Endometrium (tissue), 2 donors: ENCODE measurements at regions not wholly inside any gene's neighbourhood (a gene's known extent, or its start where the extent isn't known, plus 50 kb on each side); places are given as distances from the start of the nearest gene placed in this dataset.

Experiments used
- FAIRE-seq: peaks from 2 replicates; lab custom pipeline; 2012; peaks lifted over from hg19 to GRCh38; lab: Jason Lieb, UNC
- donor health status: control.
- donor health status: control.

DNA sequence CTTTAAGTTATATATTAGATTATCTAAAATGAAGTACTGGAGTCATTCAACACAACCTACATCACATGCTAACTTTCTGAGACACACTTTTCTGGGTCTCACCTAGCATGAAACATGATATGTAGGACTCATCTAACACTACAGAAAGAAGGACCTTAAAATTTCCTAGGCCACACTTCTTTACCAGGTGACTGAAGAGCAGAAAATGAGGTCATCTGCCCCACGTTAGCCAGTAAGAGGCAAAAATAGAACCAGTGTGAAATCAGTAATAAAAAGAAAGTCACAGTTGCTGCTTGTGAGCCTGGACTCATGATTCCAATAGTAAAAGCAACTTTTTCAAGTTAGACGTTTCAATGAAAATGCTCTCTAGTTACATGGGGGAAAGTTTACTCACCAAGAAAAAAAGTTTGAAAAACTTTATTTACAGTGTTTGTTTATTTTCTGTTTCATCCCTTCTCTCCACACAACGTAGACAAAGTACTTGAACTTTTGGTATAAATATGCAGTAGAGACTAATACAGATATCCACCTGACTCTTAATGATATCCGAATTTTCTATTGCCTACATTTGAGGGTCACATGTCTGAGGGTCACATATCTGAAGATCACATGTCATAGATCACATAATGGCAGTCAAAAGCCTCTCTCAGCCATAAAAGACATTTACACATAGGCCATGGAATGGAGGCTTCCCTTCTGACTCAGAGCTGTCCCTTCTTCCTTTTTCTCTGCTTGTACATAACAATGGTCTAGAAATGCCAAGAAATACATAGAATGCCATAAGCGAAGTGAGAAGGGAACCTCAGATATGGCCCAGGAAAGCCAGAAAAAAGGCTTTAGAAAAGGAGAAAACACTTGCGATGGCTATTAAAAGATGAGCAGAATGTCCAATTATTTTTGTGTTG is 362.9 kb downstream of the ZEB2 start:
- no peak for FAIRE-seq

DNA sequence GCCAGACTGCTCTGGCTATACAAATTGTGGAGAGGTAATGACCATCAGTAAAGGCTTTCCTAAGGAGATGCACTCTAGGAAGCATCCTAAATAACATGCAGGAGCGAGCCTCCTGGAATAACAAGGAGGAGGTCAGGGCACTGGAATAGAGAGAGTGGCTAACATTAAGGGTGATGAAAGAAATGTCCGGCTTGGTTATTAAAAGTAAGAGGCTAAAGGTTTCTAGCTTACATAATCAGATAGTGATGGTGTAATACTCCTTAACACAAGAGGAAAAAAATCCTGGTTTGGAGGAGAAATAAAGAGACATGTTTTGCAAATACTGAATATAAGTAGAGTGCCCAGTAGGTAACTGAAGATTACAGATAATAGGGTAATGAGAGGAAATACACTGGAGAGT is 365.7 kb downstream of the ZEB2 start:
- FAIRE-seq, result no peak

DNA sequence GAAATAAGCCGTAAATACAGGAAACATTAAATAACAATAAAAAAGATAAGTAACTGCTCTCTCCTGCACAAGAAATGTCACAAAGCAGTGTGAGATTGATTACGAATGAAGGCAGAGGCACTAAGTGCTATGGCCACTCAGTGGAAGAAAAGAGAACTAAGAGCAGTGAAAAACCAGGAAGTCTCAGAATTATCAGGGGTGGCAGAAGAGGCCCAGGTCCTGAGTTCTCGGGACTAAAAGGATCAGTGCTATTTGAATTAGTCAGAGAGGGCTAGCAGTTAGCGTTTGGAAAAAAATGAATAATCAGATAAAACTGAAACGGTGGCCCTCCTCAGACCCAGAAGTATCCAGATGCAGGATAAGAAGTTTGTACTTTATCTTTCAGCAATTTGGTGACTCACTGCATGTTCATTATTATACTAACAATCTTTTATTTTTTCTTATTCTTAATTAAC is 367.1 kb downstream of the ZEB2 start:
- peak; percentile 87 for FAIRE-seq

DNA sequence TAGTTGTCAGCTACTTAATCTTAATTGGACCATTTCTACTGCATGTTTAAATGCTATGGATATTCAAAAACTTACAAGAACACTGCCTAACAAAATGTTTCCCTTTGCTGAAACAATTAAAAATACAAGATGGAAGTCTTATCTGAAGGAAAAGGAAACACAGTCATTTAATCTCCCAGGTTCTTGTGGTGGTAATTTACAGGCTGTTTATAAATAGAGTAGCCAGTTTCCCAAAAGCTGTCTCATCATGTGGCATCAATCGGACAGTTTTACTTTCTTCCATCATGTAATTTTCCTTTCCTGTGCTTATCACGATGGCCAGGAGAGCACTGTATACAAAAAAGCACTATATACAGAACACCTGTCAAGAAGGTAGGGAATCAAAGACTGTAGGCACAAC is 368.1 kb downstream of the ZEB2 start:
- FAIRE-seq, result no peak

DNA sequence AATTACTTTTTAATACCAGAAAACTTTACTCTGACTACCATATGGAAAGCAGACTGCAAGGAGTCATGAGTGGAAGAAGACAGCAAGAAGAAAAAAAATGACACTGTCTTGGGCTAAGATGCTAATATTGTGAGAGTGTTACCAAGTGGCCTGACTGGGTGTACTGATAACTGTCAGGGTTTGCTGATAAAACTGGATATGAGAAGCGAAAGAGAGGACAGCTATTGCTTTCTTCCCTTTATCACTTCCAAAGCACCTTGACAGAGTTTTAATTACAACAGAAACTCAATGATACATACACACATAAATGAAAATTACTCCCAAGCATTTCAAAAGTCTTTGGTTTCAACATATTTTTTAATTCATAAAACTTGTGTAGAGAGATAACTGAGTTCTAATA is 368.5 kb downstream of the ZEB2 start:
- FAIRE-seq, result no peak

DNA sequence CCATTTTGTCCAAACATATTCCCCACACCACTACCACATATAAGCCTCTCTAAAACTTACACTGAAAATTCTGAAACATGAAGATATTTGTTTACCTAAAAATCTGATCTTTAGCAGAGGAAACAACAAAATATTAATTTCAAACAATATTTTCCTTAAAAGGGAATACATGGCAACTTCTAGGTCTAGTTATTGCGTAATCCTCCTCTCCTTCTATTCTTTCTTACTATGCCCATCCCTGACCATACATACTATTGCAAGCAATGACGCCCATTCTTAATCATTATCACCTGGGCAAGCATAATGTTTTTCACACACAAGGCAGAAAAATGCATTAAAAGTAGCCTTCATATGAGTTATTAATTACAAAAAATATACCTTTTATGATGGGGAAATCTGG is 372.6 kb downstream of the ZEB2 start:
- FAIRE-seq, result no peak

DNA sequence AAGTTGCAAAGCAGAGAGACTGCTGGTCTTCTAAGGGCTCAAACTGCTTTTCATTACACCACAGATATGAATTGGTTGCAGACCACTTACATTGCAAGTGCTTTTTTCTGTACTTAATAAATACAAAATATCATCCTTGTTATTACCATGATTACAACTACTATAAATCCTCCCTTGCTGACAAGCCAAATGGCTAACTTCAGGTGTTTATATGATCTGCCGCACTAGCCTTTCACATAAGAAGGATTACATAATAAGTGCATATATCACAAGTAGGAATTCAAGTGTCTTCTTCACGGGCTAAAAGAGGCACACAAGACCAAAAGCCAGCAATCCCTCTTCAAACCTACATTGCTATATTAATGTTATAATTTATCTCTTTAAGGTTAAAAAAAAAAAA is 373.0 kb downstream of the ZEB2 start:
- no peak for FAIRE-seq

DNA sequence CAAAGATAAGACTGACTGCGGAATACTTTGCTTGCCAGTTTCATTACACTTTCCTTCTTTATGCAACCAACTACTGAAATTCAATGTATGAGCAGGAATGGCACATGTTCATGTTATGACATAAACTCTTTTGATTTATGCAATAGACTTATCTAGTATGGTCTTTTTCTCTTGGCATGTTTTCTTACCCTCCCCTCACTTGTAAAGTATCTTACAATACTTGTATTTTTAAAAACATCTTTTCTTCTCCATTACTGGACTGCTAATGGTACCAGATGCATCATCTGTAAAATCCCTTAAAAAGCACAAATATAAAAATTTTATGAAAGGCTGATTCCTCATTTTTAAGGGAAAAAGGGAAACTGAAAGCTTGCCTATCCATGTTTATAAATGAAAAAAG is 373.8 kb downstream of the ZEB2 start:
- FAIRE-seq, result no peak

DNA sequence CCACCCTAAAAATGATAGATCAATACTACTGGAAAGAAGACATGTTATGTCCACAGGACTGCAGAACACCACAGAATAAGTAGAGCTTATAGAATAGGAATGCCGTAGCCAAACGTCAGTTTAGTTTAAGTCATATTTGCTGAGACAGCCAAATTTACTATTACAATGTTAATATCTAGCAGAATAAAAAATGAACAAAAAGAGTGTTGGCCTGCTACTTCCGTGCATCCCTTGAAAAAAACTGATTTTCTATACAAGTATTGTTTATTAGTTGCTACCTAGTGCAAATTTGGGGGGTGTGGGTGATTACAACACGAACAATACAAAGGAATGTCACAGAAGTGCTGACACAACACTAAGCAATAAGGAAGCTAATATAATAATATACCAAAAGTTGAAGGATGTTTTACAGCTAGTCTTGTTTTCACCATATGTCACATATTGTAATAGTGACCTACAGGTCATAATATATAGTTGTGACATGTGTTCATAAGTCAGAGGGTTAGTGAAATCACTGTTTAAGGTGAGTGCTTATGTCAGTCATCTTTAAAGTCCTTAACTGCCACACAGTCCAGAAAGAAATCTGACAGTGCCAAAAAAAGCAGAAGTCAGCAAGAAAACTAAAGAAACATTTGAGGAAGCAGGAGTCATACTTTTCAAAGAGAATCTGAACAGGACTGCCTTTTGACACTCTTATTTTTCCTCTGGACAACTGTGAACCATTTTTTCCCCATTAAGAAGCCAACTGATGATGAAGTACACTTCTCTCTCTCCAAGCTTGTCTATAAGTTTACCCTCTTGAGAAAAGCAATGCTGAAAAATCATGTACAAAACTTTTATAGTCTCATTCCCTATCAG is 376.4 kb downstream of the ZEB2 start:
- FAIRE-seq, result no peak

DNA sequence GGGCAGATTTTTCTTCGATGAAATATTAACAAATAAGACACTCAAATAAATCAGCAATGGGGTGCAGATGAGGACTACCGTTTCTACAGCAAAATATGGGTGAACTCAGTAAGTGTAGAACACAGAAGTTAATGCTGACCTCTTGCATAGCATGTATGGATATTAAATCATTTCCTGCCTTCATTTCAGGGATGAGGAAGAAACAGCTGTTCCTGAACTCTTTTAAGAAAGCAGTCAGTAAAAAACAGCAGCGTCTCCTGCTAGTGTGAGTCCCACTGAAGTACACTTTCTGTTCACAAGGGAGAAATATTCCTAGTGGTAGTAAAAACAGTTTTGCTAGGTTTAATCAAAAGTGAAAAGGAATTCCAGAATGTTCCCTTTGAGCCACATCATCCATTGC is 379.0 kb downstream of the ZEB2 start:
- FAIRE-seq, result no peak

DNA sequence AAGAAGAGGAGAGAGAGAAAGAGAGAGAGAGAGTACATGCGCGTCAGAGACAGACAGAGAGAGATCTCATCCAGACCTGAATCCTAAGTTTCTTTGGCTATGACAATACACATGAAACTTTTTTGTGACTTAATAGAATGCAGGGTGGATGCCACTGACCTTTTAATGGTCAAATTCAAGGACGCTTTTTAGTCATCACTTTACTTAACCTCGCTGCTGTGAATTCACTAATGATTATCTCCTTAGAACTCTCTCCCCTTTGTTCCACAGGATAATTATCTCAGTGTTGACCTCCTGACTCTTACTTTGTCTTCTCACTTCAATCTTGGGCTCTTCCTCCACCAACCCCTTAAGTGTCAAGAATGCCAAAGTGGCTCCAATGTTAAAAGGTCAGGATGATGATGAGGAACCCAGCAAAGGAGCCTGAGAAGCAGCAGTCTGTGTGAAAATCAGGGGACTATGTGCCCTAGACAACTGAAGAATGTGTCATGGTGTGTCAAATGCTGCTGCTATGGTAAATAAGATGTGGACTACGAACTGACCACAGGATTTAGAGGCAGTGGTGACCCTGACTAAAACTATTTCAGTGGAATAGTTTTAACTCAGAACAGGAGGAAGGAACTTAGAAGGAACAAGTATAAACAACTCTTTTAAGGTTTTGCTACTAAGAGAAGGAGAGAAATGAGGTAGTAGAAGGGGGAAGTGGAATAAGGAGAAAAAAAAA is 382.1 kb downstream of the ZEB2 start:
- FAIRE-seq, result no peak

DNA sequence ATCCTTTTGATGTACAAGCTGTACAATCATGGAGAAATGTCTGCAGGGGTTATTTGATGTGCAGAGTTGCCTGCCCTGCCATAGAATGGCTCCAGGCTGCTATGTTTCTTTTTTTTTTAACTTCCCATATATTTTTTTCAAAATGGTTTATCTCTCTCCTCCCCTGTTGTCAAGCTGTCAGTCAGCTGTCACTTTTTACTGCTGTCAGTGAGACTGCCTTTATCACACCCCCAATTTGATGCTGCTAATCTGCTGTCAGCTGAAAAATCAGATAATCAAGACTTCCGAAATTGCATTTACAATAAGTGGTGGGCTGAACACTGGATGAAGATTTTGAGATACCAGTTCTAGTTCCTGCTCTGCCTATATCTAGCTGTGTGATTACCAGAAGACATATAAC is 382.6 kb downstream of the ZEB2 start:
- no peak for FAIRE-seq

DNA sequence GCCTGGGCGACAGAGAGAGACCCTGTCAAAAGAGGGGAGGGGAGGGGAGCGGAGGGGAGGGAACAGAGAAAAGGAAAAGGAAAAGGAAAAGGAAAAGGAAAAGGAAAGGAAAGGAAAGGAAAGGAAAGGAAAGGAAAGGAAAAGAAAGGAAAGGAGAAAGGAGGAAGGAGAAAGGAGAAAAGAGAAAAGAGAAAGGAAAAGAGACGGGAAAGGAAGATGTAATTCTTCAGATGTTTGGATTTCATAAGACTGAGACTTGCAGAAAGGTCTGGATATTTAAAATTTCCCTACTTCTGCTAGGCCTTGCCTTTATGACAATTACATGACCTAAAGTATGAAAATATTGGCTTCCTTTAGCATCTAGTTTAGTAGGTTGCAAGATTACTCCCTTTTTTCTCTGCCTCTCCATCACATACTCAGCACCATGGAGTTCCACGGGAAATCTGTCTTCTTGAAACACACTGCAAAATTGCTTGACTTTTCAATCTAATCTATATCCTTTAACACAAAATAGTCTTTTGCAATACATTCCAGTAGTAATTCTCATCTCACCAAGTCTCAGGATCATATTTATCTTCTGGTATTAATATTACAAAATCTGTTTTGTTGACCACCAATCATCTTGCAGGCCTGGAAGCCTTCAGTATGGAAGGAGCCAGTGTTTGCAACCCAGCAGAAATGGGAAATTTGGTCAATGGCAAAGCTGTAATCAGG is 383.5 kb downstream of the ZEB2 start:
- no peak for FAIRE-seq

DNA sequence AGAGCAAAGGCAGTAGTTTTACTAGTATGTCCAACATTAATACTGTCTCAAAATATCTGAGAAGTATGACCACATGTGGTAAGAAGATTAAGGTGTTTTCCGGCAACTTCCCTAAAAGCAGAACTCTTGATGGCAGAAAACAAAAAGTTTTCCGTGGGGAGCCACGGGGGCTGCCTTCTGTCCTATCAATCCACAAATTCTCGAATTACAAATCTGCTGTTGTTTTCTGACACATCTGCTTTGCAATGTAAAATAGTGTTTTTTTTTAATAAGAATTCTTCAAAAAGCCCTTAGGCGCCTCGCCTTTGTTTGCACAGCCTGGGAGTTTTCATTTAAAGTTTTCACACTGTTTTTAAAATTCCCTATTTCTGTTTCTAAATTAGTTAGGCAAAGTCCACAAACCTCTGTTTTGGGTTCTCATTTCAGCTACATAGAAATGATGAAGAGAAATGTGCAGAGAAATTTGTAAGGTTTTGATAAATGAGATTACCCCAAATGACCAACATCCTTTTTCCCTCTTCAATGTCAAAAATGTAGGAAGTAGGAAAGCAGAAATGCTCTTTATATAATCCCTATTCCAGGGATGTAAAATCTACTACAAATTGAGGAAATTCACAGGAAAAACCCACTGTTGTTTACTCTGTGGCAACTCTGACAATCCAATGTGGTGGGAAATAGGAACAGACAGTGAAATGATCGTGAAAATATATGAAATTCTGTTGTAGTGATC is 385.8 kb downstream of the ZEB2 start:
- FAIRE-seq, result no peak

DNA sequence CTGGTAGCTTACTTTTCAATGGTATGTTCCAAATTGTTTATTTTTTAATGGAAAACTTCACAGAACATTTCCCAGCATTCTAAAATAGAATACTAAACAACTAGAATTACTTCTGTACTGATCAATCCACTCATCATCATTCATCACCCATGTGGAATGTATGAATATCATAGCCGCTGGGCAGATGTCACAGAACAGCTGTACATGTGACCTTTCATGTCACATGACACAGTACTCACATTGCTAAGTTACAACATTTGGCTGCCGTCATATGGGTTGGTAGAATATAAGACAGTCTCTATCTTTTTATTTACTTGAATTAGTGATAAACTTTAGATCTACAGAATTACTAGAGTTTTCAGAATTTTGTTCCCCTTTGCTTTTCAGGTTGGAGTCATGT is 387.6 kb downstream of the ZEB2 start:
- FAIRE-seq, result no peak

DNA sequence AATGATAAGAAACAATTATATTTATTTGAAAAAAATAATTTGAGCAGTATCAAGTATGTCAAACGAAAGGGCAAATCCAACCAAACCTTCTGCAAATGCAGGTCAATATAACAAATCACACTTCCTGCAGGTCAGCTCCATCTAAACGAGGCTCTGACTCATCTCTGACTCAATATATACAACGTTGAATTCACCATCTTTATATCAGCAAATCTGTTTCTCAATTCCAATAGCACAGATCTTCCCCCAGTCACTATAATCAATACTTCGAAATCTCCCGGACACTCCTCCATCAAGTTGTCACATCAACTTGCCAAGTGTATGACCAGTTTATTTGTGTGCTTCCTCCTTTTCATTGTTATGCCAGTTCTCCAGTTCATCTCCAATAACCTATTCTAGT is 388.9 kb downstream of the ZEB2 start:
- FAIRE-seq, result no peak

DNA sequence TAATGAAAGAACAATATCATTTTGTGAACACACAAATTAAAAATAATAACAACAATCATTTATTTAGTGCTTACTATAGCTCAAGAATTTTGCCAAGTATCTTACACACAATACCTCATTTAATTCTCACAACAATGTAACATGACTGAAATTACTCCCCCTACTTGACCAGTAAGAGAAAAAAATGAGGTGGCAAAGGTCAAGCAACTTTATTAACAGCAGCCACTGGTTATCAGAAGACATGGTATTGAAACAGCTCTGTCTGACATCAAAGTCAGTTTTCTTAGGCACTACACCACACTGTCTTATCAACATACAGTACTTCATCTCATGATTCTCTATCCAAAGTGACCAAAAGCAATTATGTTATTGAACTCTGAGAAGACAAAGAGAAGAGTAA is 389.4 kb downstream of the ZEB2 start:
- FAIRE-seq, result no peak

DNA sequence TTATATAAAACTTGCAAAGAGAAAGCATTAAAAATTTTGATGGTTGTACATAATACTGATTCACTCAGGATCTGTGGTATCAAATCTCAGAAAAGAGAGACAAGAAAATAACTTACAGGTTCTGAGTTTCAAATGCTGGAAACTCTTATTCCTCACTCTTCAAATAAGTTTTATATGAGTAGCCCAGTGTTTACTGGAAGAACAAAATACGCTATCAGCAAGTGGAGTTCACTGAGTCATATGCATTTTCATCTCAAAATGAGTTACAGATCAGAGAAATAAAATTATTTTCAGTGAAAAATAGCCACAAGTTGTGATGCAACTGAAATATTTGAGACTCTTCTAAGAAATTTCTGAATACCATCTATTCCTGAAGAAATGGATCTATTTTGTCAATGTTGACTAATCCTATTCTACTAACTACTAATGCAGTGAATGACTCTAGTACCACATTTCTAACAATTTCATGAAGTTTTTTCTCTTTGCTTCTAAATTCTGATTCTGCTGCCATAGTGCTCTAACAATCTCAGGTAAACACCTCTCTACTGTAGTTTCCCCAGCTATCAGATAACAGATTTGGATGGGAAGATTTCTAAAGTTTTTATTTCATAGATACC is 391.7 kb downstream of the ZEB2 start:
- no peak for FAIRE-seq

DNA sequence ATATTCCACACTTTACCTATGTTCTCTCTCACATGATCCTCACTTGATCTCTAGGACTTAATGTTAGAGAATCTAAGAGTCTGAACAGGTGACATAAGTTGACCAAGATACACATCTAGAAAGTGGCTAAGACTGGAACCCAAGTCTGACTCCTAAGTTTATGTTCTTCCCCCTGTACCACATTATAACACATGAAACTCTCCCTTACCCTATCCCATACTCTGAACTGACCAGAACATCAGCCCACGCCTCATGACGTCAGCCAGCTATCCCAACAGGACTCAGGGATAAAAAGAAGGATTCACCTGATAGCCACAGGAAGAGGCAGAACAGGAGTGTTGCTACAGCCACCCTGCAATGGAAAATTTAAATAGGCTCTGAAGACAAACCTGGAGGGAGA is 392.2 kb downstream of the ZEB2 start:
- FAIRE-seq, result no peak

DNA sequence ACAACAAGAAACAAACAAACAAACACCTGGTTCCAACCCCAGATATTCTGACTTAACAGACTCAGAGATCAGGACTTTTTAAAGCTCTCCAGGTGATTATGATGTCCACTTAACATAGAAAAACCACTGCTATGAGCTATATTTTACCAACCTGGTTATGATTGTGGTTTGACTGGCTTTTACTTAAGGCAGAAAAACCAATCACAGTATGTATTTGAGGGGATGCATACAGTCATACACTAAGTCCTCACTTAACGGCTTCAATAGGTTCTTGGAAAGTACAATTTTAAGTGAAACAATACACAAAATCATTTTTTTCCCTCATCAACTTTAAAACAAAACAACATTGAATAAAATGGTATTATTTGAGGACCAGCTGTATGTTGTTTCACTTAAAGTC is 393.6 kb downstream of the ZEB2 start:
- no peak for FAIRE-seq

DNA sequence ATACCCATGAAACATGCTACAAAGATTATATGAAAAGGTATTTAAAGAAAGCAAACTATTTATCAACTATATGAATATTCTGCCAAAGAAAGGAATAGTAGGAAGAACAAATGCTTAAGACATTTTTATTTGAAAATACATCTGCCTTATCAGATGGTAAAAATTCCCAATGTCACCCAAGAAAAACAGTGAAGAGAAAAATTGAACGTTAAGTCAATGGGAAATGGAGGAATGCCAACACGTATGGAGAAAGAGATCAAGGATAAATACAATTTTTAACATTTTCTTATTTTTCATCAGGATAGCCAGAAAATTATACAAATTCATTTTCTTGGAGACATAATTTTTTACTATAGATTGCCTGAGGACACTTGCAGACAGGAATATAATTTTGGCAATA is 394.2 kb downstream of the ZEB2 start:
- FAIRE-seq, result no peak
